Adrenal gland (tissue), 5 donors: ENCODE measurements at regions not wholly inside any gene's neighbourhood (a gene's known extent, or its start where the extent isn't known, plus 50 kb on each side); places are given as distances from the start of the nearest gene placed in this dataset.
"Not testable (repeated sequence)": the region's sequence is repeated elsewhere in the genome, so short reads cannot be mapped to it uniquely, and the experiment has no call there.

ENCODE experiments used
- POLR2A ChIP-seq, 2 donors: fragments of 450-650 bp; IDR thresholded peaks; one replicate each; pipeline ENCODE4 v1.6.1; 2017; ENCODE audit warnings: antibody characterized with exemption in 2 of 2, mild to moderate bottlenecking in 2 of 2, moderate library complexity in 1 of 2
- TF ChIP-seq, protein P1 (sequence below), 6 experiments: fragments of 450-650 bp in 4 of 6; fragments of 200-600 bp in 2 of 6; sonication (generic) in 1 of 6; IDR thresholded peaks; 1 replicate in 5 of 6; 2 replicates in 1 of 6; pipeline versions ENCODE4 v1.5.1 to v1.8.0; 2016 to 2021; ENCODE audit warnings: antibody characterized with exemption in 6 of 6, mild to moderate bottlenecking in 2 of 6, moderate library complexity in 1 of 6
- donor health status: DM: no; HTN: no; CAD: no.

DNA sequence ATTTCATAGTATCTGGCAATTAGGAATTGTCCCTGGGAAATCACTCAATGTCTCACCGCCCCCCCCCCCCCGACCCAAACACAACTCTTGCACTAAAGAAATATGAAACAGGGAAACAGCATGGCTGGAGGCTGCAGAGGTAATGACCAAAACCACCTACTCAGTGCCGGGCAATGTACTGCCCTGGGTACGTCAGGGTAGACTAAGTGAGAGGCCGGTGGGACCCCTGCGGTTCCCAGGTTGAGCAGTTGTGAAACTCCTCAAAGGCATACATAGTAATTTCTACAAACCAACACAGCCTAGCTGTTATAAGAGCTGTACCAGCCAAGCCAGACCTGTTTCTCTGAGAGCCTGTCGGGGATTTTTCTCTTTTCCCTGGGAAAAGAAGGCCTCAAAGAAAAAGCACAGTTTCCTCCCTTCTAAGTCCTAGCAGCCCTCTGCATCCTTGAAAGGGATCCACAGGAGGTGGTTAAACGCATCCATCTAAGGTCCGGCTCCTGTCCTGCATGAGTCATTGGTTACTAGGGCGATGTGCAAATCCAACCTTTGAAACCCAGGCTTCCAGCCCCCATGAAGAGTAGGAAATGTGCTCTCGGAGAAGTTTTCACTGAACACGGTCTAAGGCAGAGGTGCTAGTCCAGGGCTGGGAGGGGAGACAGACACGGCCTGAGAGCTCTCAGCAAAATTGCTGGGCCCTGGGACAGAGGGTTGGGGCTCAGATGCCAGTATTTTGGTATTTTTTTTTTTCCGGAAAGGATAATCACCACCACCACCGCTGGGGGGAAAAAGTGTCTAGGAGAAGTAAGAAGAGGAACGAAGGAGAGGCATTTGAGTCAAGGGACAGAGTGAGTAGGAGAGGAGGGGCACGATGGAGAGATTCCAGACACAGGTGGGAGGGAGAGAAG, 172.8 kb downstream of the ATP6V0E2 start:
- TF ChIP-seq, protein P1, sequence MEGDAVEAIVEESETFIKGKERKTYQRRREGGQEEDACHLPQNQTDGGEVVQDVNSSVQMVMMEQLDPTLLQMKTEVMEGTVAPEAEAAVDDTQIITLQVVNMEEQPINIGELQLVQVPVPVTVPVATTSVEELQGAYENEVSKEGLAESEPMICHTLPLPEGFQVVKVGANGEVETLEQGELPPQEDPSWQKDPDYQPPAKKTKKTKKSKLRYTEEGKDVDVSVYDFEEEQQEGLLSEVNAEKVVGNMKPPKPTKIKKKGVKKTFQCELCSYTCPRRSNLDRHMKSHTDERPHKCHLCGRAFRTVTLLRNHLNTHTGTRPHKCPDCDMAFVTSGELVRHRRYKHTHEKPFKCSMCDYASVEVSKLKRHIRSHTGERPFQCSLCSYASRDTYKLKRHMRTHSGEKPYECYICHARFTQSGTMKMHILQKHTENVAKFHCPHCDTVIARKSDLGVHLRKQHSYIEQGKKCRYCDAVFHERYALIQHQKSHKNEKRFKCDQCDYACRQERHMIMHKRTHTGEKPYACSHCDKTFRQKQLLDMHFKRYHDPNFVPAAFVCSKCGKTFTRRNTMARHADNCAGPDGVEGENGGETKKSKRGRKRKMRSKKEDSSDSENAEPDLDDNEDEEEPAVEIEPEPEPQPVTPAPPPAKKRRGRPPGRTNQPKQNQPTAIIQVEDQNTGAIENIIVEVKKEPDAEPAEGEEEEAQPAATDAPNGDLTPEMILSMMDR (IDR thresholded peaks at IDR 0.05) = not testable (repeated sequence)
- not testable (repeated sequence) for TF ChIP-seq POLR2A (IDR thresholded peaks at IDR 0.05)
